ENCODE measurements at regions not wholly inside any gene's neighbourhood (a gene's known extent, or its start where the extent isn't known, plus 50 kb on each side); places are given as distances from the start of the nearest gene placed in this dataset.

DNA sequence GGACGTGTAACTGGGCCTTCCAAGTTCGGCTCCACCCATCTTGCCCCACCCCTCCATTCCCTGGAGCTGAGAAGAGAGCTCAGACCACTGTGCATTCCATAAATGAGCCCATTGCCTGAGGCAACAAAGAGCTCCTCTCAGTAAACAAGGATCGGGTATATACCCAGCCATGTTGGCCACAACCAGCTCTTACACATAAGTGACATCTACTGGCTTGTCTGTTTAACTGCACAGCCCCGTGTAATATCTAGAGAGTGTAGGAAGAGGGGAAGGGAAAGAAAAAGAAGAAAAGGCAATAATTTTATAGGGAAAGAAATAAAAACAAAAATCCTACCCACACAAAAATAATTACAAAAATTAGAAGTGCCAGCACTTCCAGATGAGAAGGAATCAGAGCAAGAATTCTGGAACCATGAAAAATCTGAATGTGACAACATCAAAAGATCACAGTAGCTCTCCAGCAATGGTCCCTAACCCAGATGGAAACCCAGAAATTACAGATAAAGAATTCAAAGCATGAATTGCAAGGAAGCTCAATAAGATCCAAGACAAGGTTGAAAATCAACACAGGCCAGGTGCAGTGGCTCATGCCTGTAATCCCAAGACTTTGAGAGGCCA is 308.1 kb downstream of the RPAP3 start:
- TF ChIP-seq SUZ12 (IDR thresholded peaks at IDR 0.05) (no peak), NFRKB (IDR thresholded peaks at IDR 0.05) (no peak), ELF4 (IDR thresholded peaks at IDR 0.05) (no peak), HDGF (IDR thresholded peaks at IDR 0.05; ENCODE audit: borderline replicate concordance) (no peak), FOXA1 (IDR thresholded peaks at IDR 0.05) (no peak), BHLHE40 (IDR thresholded peaks at IDR 0.05; ENCODE audit: borderline replicate concordance) (no peak), ZNF384 (IDR thresholded peaks at IDR 0.05) (no peak), CTBP1 (IDR thresholded peaks at IDR 0.05; ENCODE audit: borderline replicate concordance) (no peak), FOXM1 (IDR thresholded peaks at IDR 0.05; ENCODE audit: borderline replicate concordance) (no peak), ARNT (IDR thresholded peaks at IDR 0.05) (no peak), LEF1 (IDR thresholded peaks at IDR 0.05; ENCODE audit: borderline replicate concordance) (no peak)
- TF ChIP-seq, protein P1, sequence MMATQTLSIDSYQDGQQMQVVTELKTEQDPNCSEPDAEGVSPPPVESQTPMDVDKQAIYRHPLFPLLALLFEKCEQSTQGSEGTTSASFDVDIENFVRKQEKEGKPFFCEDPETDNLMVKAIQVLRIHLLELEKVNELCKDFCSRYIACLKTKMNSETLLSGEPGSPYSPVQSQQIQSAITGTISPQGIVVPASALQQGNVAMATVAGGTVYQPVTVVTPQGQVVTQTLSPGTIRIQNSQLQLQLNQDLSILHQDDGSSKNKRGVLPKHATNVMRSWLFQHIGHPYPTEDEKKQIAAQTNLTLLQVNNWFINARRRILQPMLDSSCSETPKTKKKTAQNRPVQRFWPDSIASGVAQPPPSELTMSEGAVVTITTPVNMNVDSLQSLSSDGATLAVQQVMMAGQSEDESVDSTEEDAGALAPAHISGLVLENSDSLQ (IDR thresholded peaks at IDR 0.05) = no peak

Data from HEK293T (cell line).